Pulmonary artery endothelial cell (primary cell): ENCODE measurements at regions not wholly inside any gene's neighbourhood (a gene's known extent, or its start where the extent isn't known, plus 50 kb on each side); places are given as distances from the start of the nearest gene placed in this dataset.

Experiments
- DNase-seq: peaks from one replicate; pipeline ENCODE4 v3.0.0-alpha.2; 2011; ENCODE audit warnings: low read depth, low spot score

- DNase-seq, result no peak
These were observed 163.1 kb upstream of the FAT1 start for GRCh38 chr4:186886759-186887158.

DNA sequence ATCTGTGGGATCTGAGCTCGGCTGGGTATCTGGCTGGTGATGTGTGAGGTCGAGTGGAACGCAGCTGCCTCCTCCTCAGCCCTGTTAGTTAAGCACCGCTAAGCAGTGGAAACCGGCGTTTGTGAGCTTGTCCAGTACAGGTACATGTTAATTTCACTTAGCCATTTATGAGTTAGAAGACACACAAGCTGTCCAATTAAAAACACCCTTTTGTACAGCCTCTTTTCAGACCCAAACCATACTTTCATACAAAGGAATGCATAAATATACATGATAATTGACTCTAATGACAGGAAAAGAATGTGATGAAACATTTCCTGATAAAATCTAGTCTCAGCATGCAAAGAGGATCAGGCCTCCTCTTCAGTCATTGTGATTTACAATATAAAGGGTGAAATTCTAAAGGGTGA lies 163.6 kb upstream of the FAT1 start:
- no peak for DNase-seq

DNA sequence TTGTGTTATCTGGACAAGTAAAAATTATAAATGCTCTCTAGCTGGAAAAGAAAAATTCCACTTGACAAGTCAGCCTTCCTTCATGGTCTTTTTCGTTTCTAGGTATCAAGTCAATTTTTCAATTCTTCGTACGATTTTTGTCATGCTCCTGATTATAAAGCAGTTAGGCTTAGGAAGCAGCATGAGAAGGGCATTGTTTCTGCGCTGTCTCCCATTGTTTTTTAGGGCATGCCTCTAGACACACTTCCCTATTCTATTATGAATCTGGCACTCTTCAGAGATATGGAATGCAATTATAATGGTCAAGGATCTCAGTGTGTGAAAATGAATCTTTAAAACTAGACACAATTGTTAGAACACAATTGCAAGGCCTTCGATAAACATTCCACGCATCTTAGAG lies 164.1 kb upstream of the FAT1 start:
- DNase-seq, result no peak

DNA sequence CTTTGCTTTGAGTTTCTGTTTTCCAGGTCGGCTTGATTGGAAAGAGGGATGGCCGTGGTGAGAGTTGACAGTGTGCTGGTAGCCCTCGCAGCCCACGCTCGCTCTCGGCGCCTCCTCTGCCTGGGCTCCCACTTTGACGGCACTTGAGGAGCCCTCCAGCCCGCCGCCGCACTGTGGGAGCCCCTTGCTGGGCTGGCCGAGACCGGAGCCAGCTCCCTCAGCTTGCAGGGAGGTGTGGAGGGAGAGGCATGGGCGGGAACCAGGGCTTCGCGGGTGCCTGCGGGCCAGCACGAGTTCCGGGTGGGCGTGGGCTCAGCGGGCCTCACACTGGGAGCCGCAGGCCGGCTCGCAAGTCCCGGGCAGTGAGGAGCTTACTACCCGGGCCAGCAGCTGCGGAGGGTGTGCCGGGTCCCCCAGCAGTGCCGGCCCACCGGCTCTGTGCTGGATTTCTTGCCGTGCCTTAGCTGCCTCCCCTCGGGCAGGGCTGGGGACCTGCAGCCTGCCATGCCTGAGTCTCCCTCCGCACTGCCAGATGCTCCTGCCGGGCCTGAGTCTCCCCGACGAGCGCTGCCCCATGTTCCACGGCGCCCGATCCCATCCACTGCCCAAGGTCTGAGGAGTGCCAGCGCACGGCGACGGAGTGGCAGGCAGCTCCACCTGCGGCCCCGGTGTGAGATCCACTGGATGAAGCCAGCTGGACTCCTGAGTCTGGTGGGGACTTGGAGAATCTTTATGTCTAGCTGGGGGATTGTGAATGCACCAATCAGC lies 166.4 kb upstream of the FAT1 start:
- no peak for DNase-seq

DNA sequence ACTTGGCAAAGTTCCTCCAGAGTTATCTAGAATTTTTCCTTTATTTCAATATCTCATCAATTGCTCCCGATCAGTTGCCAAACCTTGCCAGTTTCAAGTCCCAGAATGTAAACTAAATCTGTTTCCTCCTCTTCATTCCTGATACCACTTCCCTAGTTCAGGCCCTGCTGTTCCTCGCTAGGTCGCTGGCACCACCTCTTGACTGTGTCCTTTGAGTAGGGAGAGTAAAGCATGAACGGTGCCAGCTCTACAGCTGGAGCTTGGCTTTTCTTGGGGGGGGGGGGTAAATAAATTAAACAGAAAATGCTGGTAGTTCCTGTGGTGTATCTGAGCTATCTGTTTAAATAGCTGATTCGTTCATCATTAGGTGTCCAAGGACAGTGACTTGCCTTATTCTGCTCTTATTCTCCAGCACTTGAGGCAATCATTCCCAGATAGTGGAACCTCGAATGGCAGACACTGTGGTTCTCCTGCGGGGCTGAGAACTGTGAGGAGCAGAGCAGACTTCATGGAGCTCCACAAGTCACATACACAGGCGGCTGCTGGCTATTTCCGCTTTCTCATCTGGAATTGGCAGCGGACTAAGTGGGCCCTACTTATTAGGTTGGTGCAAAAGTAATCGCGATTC lies 168.3 kb upstream of the FAT1 start:
- no peak for DNase-seq

DNA sequence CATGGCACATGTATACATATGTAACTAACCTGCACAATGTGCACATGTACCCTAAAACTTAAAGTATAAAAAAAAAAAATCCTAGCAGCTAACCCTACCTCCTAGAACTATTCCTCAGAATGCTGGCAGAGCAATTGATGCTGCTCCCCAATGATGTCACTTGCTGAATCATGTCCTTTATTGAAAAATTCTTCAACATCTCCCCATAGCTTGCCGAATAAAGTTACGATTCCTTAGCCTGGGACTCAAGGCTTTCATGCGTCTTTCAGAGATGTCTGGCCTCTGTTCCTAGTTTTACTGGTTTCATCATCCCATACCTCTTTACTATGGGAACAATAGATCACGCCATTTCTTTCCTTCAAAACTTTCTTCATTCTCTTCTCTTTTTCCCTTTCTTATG lies 174.7 kb upstream of the FAT1 start:
- no peak for DNase-seq

DNA sequence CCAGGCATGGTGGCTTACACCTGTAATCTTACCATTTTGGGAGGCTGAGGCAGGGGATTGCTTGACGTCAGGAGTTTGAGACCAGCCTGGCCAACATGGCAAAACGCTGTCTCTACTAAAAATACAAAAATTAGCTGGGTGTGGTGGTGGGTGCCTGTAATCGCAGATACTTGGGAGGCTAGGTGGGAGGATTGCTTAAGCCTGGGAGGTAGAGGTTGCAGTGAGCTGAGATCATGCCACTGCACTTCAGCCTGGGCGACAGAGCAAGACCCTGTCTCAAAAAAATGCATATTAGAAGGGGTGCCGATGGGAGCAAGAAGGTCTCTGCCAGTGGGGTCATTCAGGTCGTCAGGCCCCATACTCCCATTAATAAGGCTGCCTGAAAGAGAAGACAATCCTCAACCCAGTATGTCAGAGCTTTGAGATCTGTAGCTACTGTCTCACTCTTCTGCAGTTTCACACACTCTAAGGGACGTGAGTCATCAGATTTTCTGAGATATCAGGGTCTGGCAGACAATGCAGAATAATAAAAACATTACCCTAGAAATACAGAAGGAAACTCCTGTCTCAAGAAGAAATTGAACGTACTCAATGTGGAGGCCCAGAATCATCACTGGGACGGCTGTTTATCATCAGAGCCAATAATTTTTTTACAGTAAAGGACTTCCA lies 176.7 kb upstream of the FAT1 start:
- DNase-seq, result no peak

- DNase-seq, result no peak
These were observed 177.3 kb upstream of the FAT1 start for GRCh38 chr4:186900984-186901383.

GRCh38 chr4:186901850-186902249 lies 178.2 kb upstream of the FAT1 start:
- DNase-seq, result no peak

- DNase-seq, result no peak
These were observed 178.7 kb upstream of the FAT1 start for GRCh38 chr4:186902361-186902760.

DNA sequence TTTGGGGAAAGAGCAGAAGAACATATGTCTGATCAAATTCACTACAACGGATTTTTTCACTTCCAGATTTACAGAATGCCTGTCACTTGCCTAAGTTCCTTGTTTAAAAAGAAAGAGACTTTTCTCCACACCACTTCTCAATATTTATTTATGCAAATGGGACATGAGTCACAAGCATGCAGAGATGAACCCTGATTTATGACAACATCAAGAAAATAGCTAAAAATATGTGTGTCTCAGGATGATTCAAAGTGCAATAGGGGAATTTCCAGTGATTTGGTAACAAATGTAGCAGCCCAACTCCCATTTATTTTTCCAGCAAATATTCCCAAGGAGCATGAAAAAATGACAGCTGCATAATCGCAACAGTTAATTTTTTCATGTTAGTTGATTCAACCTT lies 180.4 kb upstream of the FAT1 start:
- no peak for DNase-seq

GRCh38 chr4:186906722-186907121 lies 183.1 kb upstream of the FAT1 start:
- no peak for DNase-seq

DNA sequence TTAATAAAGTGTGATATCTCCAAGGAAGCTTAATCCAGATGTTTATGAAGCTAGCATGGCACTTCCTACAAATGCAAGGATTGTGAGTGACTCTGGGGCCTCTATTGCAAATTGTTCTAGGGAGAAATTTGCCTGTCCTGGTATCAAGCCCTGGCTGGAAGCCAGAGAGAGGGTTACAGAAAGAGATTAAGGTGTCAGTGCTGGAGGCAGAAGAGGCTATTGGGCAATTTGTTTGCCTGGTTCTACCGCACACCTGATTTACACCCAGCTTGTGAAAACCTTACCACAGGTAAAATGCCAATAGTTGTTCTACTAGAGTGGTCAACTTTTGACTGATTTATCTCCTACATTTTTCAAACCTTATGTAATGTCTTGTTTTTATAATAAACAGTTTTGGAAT lies 186.7 kb upstream of the FAT1 start:
- no peak for DNase-seq

- no peak for DNase-seq
These were observed 188.9 kb upstream of the FAT1 start for GRCh38 chr4:186912606-186913005.

GRCh38 chr4:186915816-186916215 lies 192.2 kb upstream of the FAT1 start:
- DNase-seq, result no peak

DNA sequence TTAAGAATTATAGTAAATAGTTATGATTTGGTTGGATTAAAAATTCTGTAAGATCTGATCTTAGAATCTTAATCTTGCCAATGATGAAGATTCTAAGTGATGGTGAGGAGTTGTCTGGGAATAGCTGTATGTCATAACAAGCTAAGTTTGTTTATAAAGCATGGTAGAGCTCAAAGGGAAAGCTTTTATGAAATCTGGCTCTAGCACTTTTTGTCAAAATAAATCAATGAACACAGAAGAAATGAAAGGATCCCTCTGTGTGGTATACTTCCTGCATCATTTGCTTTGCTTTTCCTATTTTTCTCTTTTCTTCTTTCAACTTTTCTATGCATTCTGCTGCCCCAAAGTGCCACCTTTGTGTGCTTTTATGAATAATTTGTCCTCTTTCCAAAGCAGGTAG lies 193.5 kb upstream of the FAT1 start:
- no peak for DNase-seq

DNA sequence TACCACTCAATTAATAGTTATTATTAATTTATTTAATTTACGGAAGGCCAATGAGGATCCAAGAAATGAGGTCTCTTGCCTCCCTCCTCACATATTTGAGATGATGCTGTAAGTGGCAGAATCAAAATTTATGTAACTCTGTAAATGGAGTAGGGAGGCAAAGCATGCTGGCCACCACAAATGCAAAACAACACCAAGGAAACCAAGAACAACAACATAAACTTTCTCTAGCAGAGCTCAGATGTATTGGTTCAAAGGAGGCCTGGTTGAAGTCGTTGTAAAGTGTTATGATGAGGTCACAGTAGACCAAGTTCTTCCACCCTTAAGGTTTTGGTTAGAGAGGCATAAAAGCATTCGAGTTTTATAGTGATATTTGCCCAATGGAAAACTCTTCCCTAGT lies 194.8 kb upstream of the FAT1 start:
- no peak for DNase-seq

DNA sequence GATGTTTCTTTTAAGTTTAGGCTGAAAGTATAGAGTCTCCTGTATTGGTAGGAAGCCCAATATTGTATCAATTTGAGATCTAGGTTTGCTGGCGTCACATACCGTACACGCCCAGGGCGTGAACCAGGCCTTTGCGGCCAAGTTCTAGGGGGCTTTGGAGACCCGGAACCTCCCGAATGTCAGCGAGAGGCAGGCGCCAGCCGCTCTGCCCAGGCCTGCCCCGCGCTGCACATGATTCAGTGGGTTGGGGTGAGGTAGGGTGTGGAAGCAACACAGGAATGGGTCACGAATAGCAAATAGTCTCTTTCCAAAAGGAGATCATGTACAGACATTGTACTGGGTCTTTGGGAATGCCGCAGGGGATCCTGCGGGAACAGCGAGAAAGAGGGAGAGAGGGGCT lies 195.7 kb upstream of the FAT1 start:
- no peak for DNase-seq

DNA sequence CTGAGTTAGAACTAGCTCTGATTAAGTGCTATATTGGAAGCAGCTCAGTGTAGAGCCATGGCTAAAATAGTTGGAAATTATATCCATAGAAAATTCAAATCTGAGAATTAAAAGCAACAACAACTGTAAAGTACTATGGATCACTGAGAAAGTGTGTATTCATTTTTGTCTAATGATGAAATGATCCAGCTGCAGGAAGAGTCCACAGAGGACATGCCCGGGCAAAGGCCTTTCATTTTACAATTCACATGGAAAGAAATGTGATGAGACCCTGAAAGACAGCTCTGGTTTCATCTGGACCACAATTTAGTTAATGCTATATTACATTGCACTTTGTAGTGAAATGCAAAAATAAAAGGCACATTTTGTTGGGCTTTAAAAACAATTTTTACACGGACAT lies 196.8 kb upstream of the FAT1 start:
- DNase-seq, result no peak

DNA sequence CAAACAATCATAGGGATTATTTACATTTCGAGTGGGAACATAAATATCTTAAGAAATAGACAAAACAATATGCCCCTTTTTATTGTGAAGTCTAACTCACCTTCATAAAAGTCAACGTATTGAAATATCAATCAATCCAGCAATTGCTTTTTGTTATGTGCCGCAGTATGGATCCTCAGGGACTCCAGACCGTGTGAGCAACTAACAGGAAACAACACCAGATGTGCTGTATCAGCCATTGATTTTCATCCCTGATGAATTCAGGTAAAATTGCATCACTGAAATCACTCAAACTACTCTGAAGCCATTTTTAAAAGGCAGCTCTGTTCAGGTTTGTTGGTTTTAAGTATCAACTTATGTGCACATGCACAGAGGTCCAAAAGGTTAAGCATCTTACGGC lies 197.3 kb upstream of the FAT1 start:
- DNase-seq, result no peak

DNA sequence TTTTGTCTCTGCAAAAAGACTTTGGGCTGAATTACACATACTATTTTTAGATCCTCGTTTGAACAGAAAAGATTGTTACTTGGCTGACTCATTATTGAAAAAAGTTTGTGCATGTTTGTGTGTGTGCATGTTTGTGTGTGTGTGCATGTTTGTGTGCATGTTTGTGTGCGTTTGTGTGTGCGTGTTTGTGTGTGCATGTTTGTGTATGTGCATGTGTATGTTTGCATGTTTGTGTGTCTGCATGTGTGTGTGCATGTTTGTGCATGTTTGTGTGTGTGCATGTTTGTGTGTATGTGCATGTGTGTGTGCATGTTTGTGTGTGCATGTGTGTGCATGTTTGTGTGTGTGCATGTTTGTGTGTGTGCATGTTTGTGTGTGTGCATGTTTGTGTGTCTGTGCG lies 201.1 kb upstream of the FAT1 start:
- no peak for DNase-seq

DNA sequence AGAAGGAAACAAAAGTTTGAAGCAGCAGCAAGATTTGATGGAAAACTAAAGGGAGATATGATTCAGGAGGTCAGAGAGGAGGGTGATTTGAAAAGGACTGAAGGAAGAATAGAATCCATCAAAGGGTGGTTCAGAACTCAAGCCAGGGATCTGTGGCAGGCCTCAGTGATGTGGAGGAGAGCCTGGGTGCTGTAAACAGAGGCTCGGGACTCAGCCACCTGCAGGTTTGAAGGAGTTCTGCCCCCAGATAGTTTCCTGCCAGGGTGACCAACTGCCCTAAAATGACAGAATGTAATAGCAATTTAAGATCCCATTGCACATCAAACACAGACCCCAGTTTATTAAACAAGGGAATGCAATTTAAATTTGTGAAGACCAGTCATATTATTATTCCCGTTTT lies 204.0 kb upstream of the FAT1 start:
- DNase-seq, result no peak

- no peak for DNase-seq
These were observed 206.4 kb upstream of the FAT1 start for GRCh38 chr4:186930024-186930423.
